HEK293 (cell line): ENCODE measurements at regions not wholly inside any gene's neighbourhood (a gene's known extent, or its start where the extent isn't known, plus 50 kb on each side); places are given as distances from the start of the nearest gene placed in this dataset.

Experiments
- CTCF ChIA-PET: fragments of 350-600 bp; formaldehyde crosslinking; extraction: SDS; loops from one replicate; lab custom pipeline; 2021; ENCODE audit warnings: antibody characterized with exemption; lab: Yijun Ruan, JAX
- POLR2A ChIA-PET: fragments of 300-600 bp; formaldehyde crosslinking; extraction: SDS; loops from one replicate; lab custom pipeline; 2020; ENCODE audit warnings: antibody characterized with exemption, inconsistent platforms; lab: Yijun Ruan, JAX
- H3K27ac ChIP-seq: fragments of 200-500 bp; sonication (Bioruptor generic); 2 replicates; pipeline ENCODE4 v1.5.1; 2014; ENCODE audit warnings: low read depth, low read length, control low read depth, inconsistent platforms; ENCODE audit errors: extremely low read depth
- H3K36me3 ChIP-seq, 2 experiments: fragments of 200-500 bp in 1 of 2; sonication (Bioruptor generic) in 1 of 2; 1 replicate in 1 of 2; 2 replicates in 1 of 2; pipeline ENCODE4 v1.5.1; 2014 to 2017; ENCODE audit warnings: inconsistent platforms in 2 of 2, low read length in 2 of 2; ENCODE audit not compliant: control insufficient read depth in 2 of 2, insufficient read depth in 1 of 2
- H3K4me1 ChIP-seq: fragments of 200-500 bp; sonication (Bioruptor generic); 2 replicates; pipeline ENCODE4 v1.5.1; 2014; ENCODE audit warnings: mild to moderate bottlenecking, low read length, inconsistent platforms; ENCODE audit not compliant: control insufficient read depth, insufficient read depth
- H3K4me3 ChIP-seq: 2 replicates; pipeline ENCODE4 v1.5.1; 2011; ENCODE audit warnings: low read depth, mild to moderate bottlenecking, control low read depth, low read length, moderate library complexity
- H3K9me3 ChIP-seq: fragments of 200-500 bp; sonication (Bioruptor generic); 2 replicates; pipeline ENCODE4 v1.5.1; 2014; ENCODE audit warnings: low read depth, low read length, inconsistent platforms; ENCODE audit not compliant: control insufficient read depth, insufficient read depth
- BCL11B ChIP-seq: fragments of 450-650 bp; formaldehyde crosslinking; IDR thresholded peaks from 2 replicates; pipeline ENCODE4 v1.5.1; 2016; ENCODE audit warnings: low read depth, missing biosample characterization, missing genetic modification characterization
- FEZF1 ChIP-seq: fragments of 450-650 bp; formaldehyde crosslinking; IDR thresholded peaks from 2 replicates; pipeline ENCODE4 v1.5.1; 2016; ENCODE audit warnings: missing biosample characterization, missing genetic modification characterization
- GFI1B ChIP-seq: fragments of 450-650 bp; formaldehyde crosslinking; IDR thresholded peaks from 2 replicates; pipeline ENCODE4 v1.5.1; 2016; ENCODE audit warnings: missing biosample characterization, missing genetic modification characterization
- KLF10 ChIP-seq: fragments of 450-650 bp; IDR thresholded peaks from 2 replicates; pipeline ENCODE4 v1.5.1; 2018; ENCODE audit warnings: missing biosample characterization, mild to moderate bottlenecking, missing genetic modification characterization
- TCF7L2 ChIP-seq: IDR thresholded peaks from 2 replicates; pipeline ENCODE4 v1.6.1; 2011; ENCODE audit warnings: low read depth, mild to moderate bottlenecking, inconsistent platforms, low read length, moderate library complexity, borderline replicate concordance
- YY2 ChIP-seq: fragments of 450-650 bp; formaldehyde crosslinking; IDR thresholded peaks from 2 replicates; pipeline ENCODE4 v1.5.1; 2016; ENCODE audit warnings: missing biosample characterization, missing genetic modification characterization
- ZFP37 ChIP-seq: fragments of 450-650 bp; formaldehyde crosslinking; IDR thresholded peaks from 2 replicates; pipeline ENCODE4 v1.5.1; 2016; ENCODE audit warnings: missing biosample characterization, missing genetic modification characterization
- ZNF112 ChIP-seq: fragments of 450-650 bp; formaldehyde crosslinking; IDR thresholded peaks from 2 replicates; pipeline ENCODE4 v1.5.0; 2017; ENCODE audit warnings: missing biosample characterization, missing genetic modification characterization
- ZNF133 ChIP-seq: fragments of 450-650 bp; formaldehyde crosslinking; IDR thresholded peaks from 2 replicates; pipeline ENCODE4 v1.5.1; 2016; ENCODE audit warnings: missing biosample characterization, missing genetic modification characterization
- ZNF2 ChIP-seq: fragments of 450-650 bp; formaldehyde crosslinking; IDR thresholded peaks from 2 replicates; pipeline ENCODE4 v1.5.1; 2016; ENCODE audit warnings: missing biosample characterization, missing genetic modification characterization
- ZNF341 ChIP-seq: fragments of 450-650 bp; formaldehyde crosslinking; IDR thresholded peaks from 2 replicates; pipeline ENCODE4; 2016; ENCODE audit warnings: low read depth, missing biosample characterization, missing genetic modification characterization
- ZNF37A ChIP-seq: fragments of 450-650 bp; IDR thresholded peaks from 2 replicates; pipeline ENCODE4 v1.5.1; 2018; ENCODE audit warnings: missing biosample characterization, missing genetic modification characterization
- ZNF391 ChIP-seq: fragments of 450-650 bp; formaldehyde crosslinking; IDR thresholded peaks from 2 replicates; pipeline ENCODE4 v1.5.1; 2016; ENCODE audit warnings: low read depth, missing biosample characterization, missing genetic modification characterization, borderline replicate concordance
- ZNF394 ChIP-seq: fragments of 450-650 bp; formaldehyde crosslinking; IDR thresholded peaks from 2 replicates; pipeline ENCODE4 v1.5.1; 2016; ENCODE audit warnings: missing biosample characterization, missing genetic modification characterization, mild to moderate bottlenecking, moderate library complexity, borderline replicate concordance
- ZNF426 ChIP-seq: fragments of 450-650 bp; formaldehyde crosslinking; IDR thresholded peaks from 2 replicates; pipeline ENCODE4 v1.5.1; 2017; ENCODE audit warnings: missing biosample characterization, missing genetic modification characterization, mild to moderate bottlenecking, inconsistent platforms, moderate library complexity
- ZNF529 ChIP-seq: fragments of 450-650 bp; formaldehyde crosslinking; IDR thresholded peaks from 2 replicates; pipeline ENCODE4 v1.5.1; 2017; ENCODE audit warnings: missing genetic modification characterization, missing biosample characterization; ENCODE audit not compliant: insufficient replicate concordance
- ZNF558 ChIP-seq: fragments of 450-650 bp; formaldehyde crosslinking; IDR thresholded peaks from 2 replicates; pipeline ENCODE4 v1.5.1; 2016; ENCODE audit warnings: missing biosample characterization, missing genetic modification characterization
- ZNF600 ChIP-seq: fragments of 450-650 bp; formaldehyde crosslinking; IDR thresholded peaks from 2 replicates; pipeline ENCODE4 v1.5.1; 2016; ENCODE audit warnings: missing biosample characterization, missing genetic modification characterization
- ZNF624 ChIP-seq: fragments of 450-650 bp; formaldehyde crosslinking; IDR thresholded peaks from 2 replicates; pipeline ENCODE4 v1.5.1; 2017; ENCODE audit warnings: missing biosample characterization, missing genetic modification characterization
- ZNF677 ChIP-seq: fragments of 450-650 bp; IDR thresholded peaks from 2 replicates; pipeline ENCODE4 v1.5.0; 2018; ENCODE audit warnings: missing biosample characterization, mild to moderate bottlenecking, missing genetic modification characterization, moderate library complexity
- ZNF747 ChIP-seq: fragments of 450-650 bp; formaldehyde crosslinking; IDR thresholded peaks from 2 replicates; pipeline ENCODE4 v1.5.1; 2016; ENCODE audit warnings: missing biosample characterization, missing genetic modification characterization
- ZNF76 ChIP-seq: fragments of 450-650 bp; formaldehyde crosslinking; IDR thresholded peaks from 2 replicates; pipeline ENCODE4; 2016; ENCODE audit warnings: low read depth, missing biosample characterization, missing genetic modification characterization, borderline replicate concordance
- ZNF776 ChIP-seq: fragments of 450-650 bp; formaldehyde crosslinking; IDR thresholded peaks from 2 replicates; pipeline ENCODE4 v1.5.0; 2017; ENCODE audit warnings: missing biosample characterization, missing genetic modification characterization, borderline replicate concordance
- ZNF777 ChIP-seq: fragments of 450-650 bp; formaldehyde crosslinking; IDR thresholded peaks from 2 replicates; pipeline ENCODE4 v1.5.1; 2017; ENCODE audit warnings: missing biosample characterization, missing genetic modification characterization, borderline replicate concordance
- ZSCAN16 ChIP-seq: fragments of 450-650 bp; formaldehyde crosslinking; IDR thresholded peaks from 2 replicates; pipeline ENCODE4 v1.5.1; 2016; ENCODE audit warnings: missing biosample characterization, missing genetic modification characterization
- TF ChIP-seq, protein P1 (sequence below): fragments of 450-650 bp; formaldehyde crosslinking; IDR thresholded peaks from 2 replicates; pipeline ENCODE4 v1.5.1; 2016; ENCODE audit warnings: missing biosample characterization, missing genetic modification characterization
- TF ChIP-seq, protein P2 (sequence below): fragments of 450-650 bp; formaldehyde crosslinking; IDR thresholded peaks from 2 replicates; pipeline ENCODE4 v1.5.1; 2016; ENCODE audit warnings: missing biosample characterization, missing genetic modification characterization
- TF ChIP-seq, protein P3 (sequence below): fragments of 450-650 bp; formaldehyde crosslinking; IDR thresholded peaks from 2 replicates; pipeline ENCODE4 v1.5.1; 2016; ENCODE audit warnings: missing biosample characterization, missing genetic modification characterization
- TF ChIP-seq, protein P4 (sequence below): fragments of 450-650 bp; formaldehyde crosslinking; IDR thresholded peaks from 2 replicates; pipeline ENCODE4 v1.5.1; 2016; ENCODE audit warnings: missing biosample characterization, missing genetic modification characterization

DNA sequence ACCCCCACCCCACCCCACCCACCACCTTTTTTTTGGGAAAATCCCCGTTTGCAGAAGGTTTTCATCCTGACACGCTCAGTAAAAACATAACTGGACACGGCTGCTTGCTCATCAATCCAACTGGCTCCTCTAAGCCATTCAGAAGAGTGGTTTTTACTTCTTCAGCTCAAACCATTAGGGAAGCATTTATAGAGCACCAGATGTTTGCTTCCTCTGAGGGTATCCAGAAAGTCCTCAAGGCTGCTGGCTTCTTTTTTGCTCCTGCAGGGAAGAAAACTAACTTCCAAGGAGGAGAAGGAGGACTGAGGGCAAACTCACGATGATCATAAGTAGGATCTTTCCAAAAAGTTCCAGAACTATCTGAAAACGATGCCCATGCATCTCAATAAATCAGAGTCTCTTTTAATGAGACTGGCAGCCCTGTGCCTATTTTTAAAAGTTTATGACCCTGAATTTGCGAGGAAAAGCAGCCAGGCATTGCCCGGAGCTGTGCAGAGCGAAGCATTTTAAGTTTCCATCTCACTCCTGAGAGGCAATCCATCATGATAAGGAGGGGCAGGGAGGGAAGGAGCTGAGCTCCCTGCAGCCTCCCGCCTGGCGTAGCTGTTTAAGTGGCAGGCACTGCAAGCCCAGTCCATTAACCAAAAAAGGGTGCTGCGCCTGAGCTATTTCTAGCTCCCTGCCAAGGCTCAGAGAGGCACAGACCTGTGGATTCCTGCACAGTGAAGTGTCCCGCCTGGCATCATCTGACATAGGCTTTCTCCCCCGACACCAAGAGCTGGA is 146.3 kb upstream of the FOXF1 start:
- Histone ChIP-seq H3K4me3 (no peak overlapping the region), H3K9me3 (no peaks in the 10 kb centered on the region), H3K36me3 (no peaks in the 10 kb centered on the region), H3K4me1 (peaks cover 5% of the 10 kb centered on the region; the same call in 1 of the 2 replicates), H3K27ac (no peak overlapping the region)
- ChIA-PET CTCF (interaction anchor here (1.2 to 2.1 kb wide), 2 partner anchors 111 to 154 kb away, joined by 3 to 8 read pairs; no protein-coding TSS in a partner anchor), POLR2A (no interaction called here)
- TF ChIP-seq ZNF600 (tag by site-specific recombination) (peak; percentile 81), ZSCAN16 (tag by site-specific recombination) (no peak), KLF10 (no peak), ZNF558 (no peak), GFI1B (no peak), ZNF677 (tag by site-specific recombination) (no peak), ZNF394 (no peak), ZNF747 (tag by site-specific recombination) (no peak), ZNF76 (tag by site-specific recombination) (no peak), YY2 (tag by site-specific recombination) (no peak), ZNF529 (tag by site-specific recombination) (no peak), ZNF391 (tag by site-specific recombination) (0 out of 2 replicates have a peak, but pooled peaks have one; percentile 38), ZNF426 (no peak), TCF7L2 (no peak), ZNF624 (no peak), FEZF1 (tag by site-specific recombination) (peak; percentile 95), ZFP37 (tag by site-specific recombination) (no peak), ZNF133 (tag by site-specific recombination) (no peak), ZNF777 (no peak), ZNF37A (tag by site-specific recombination) (no peak), ZNF341 (no peak), BCL11B (tag by site-specific recombination) (peak; percentile 36; the same call in 1 of the 2 replicates), ZNF776 (no peak), ZNF2 (no peak), ZNF112 (tag by site-specific recombination) (no peak)
- TF ChIP-seq, protein P1, sequence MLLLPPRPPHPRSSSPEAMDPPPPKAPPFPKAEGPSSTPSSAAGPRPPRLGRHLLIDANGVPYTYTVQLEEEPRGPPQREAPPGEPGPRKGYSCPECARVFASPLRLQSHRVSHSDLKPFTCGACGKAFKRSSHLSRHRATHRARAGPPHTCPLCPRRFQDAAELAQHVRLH (tag by site-specific recombination), result no peak; the same call in 1 of the 2 replicates
- TF ChIP-seq, protein P2, sequence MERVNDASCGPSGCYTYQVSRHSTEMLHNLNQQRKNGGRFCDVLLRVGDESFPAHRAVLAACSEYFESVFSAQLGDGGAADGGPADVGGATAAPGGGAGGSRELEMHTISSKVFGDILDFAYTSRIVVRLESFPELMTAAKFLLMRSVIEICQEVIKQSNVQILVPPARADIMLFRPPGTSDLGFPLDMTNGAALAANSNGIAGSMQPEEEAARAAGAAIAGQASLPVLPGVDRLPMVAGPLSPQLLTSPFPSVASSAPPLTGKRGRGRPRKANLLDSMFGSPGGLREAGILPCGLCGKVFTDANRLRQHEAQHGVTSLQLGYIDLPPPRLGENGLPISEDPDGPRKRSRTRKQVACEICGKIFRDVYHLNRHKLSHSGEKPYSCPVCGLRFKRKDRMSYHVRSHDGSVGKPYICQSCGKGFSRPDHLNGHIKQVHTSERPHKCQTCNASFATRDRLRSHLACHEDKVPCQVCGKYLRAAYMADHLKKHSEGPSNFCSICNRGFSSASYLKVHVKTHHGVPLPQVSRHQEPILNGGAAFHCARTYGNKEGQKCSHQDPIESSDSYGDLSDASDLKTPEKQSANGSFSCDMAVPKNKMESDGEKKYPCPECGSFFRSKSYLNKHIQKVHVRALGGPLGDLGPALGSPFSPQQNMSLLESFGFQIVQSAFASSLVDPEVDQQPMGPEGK (tag by site-specific recombination), result peak; percentile 22; the same call in 1 of the 2 replicates
- TF ChIP-seq, protein P3, sequence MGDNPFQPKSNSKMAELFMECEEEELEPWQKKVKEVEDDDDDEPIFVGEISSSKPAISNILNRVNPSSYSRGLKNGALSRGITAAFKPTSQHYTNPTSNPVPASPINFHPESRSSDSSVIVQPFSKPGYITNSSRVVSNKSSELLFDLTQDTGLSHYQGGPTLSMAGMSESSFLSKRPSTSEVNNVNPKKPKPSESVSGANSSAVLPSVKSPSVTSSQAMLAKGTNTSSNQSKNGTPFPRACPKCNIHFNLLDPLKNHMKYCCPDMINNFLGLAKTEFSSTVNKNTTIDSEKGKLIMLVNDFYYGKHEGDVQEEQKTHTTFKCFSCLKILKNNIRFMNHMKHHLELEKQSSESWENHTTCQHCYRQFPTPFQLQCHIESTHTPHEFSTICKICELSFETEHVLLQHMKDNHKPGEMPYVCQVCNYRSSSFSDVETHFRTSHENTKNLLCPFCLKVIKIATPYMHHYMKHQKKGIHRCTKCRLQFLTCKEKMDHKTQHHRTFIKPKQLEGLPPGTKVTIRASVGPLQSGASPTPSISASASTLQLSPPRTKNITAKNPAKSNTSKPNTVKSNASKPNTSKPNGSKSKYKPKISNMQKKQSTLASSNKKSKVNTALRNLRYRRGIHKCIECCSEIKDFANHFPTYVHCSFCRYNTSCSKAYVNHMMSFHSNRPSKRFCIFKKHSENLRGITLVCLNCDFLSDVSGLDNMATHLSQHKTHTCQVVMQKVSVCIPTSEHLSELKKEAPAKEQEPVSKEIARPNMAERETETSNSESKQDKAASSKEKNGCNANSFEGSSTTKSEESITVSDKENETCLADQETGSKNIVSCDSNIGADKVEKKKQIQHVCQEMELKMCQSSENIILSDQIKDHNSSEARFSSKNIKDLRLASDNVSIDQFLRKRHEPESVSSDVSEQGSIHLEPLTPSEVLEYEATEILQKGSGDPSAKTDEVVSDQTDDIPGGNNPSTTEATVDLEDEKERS, result no peak
- TF ChIP-seq, protein P4, sequence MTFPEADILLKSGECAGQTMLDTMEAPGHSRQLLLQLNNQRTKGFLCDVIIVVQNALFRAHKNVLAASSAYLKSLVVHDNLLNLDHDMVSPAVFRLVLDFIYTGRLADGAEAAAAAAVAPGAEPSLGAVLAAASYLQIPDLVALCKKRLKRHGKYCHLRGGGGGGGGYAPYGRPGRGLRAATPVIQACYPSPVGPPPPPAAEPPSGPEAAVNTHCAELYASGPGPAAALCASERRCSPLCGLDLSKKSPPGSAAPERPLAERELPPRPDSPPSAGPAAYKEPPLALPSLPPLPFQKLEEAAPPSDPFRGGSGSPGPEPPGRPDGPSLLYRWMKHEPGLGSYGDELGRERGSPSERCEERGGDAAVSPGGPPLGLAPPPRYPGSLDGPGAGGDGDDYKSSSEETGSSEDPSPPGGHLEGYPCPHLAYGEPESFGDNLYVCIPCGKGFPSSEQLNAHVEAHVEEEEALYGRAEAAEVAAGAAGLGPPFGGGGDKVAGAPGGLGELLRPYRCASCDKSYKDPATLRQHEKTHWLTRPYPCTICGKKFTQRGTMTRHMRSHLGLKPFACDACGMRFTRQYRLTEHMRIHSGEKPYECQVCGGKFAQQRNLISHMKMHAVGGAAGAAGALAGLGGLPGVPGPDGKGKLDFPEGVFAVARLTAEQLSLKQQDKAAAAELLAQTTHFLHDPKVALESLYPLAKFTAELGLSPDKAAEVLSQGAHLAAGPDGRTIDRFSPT (tag by site-specific recombination), result no peak
